ENCODE measurements at regions not wholly inside any gene's neighbourhood (a gene's known extent, or its start where the extent isn't known, plus 50 kb on each side); places are given as distances from the start of the nearest gene placed in this dataset.

GRCh38 chr2:100726866-100727265 is 93.1 kb upstream of the NPAS2 start:
- Histone ChIP-seq H3K4me2 (ENCODE audit: insufficient read depth, low read length) (no peak overlapping the region), H3K4me1 (ENCODE audit: control insufficient read depth, extremely low read depth, insufficient read depth, low read length) (no peaks in the 10 kb centered on the region), H2AFZ (ENCODE audit: low read depth, low read length) (no peak overlapping the region), H4K20me1 (replicated peaks; ENCODE audit: control insufficient read depth, extremely low read depth, insufficient read depth, low read length) (no peaks in the 10 kb centered on the region), H3K9me3 (replicated peaks; ENCODE audit: control insufficient read depth, insufficient read depth, low read length) (no peaks in the 10 kb centered on the region), H3K79me2 (ENCODE audit: control insufficient read depth, insufficient read depth, low read length) (no peaks in the 10 kb centered on the region), H3K27ac (ENCODE audit: insufficient read depth, low read depth, low read length) (no peak overlapping the region), H3K4me3 (replicated peaks in 1 of 3; ENCODE audit: insufficient read depth in 1 of 3, low read depth in 1 of 3, low read length in 3 of 3) (no peak overlapping the region), H3K27me3 (ENCODE audit: control insufficient read depth in 2 of 2, insufficient read depth in 2 of 2, low read length in 2 of 2) (peaks cover 6 to 16% of the 10 kb centered on the region in 2 experiments), H3K36me3 (ENCODE audit: control insufficient read depth in 2 of 2, extremely low read depth in 1 of 2, insufficient read depth in 2 of 2, low read length in 2 of 2) (no peaks in the 10 kb centered on the region), H3K9me1 (replicated peaks; ENCODE audit: control insufficient read depth, extremely low read depth, insufficient read depth, low read length) (no peaks in the 10 kb centered on the region), H3K9ac (replicated peaks; ENCODE audit: extremely low read depth, insufficient read depth, low read length) (no peak overlapping the region)
- dilution Hi-C loops (cut with MboI; ENCODE audit: extremely low pct_ligation_motif_present, low sequenced_read_pairs), result no loop called here
- DNase-seq (ENCODE audit: low read depth, low spot score), result no peak
- intact Hi-C loops (cut with micrococcal nuclease), result no loop called here
- CTCF ChIA-PET, result no interaction called here
- FAIRE-seq, result no peak
- TF ChIP-seq GATA2 (IDR thresholded peaks at IDR 0.05; ENCODE audit: insufficient read depth, insufficient read length, low read depth, low read length) (no peak), MYC (IDR thresholded peaks at IDR 0.05; ENCODE audit: low read depth, low read length) (no peak), EZH2 (IDR thresholded peaks at IDR 0.05; ENCODE audit: borderline replicate concordance, low read depth, low read length, severe bottlenecking) (no peak), POLR2AphosphoS5 (IDR thresholded peaks at IDR 0.05; ENCODE audit: insufficient read depth, low read depth, low read length) (no peak), MAX (IDR thresholded peaks at IDR 0.05; ENCODE audit: insufficient read depth, insufficient read length) (no peak), POLR2A (IDR thresholded peaks at IDR 0.05; ENCODE audit: low read depth, low read length) (no peak), JUN (IDR thresholded peaks at IDR 0.05; ENCODE audit: borderline replicate concordance, insufficient read depth, insufficient read length, low read depth) (no peak), FOS (IDR thresholded peaks at IDR 0.05; ENCODE audit: borderline replicate concordance, insufficient read depth, low read length) (no peak), CTCF (IDR thresholded peaks at IDR 0.05; ENCODE audit: extremely low read depth in 1 of 2, insufficient read depth in 1 of 2, low read depth in 1 of 2, low read length in 2 of 2) (no peak)
- POLR2A ChIA-PET, result no interaction called here
- BruUV-seq (replicated peaks), result no TSS peak
